ENCODE measurements at regions not wholly inside any gene's neighbourhood (a gene's known extent, or its start where the extent isn't known, plus 50 kb on each side); places are given as distances from the start of the nearest gene placed in this dataset.

DNA sequence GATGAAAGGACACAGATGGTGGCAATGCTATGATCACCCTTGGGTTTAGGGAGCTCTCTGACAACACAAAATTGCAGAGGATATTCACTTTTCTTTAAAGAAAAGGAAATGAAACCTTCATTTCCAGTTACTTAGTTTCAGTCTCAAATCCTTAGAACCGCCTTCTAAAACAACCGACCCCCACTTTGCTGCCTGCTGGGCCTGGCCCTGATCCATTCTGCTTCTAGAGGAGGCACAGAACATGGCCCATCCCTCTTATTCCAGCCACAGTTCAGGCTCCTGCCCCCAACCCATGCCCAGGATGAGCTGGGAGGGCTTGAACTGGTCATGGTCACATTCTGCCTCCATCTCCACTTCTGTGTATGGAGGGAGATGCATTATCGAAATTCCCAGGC, 311.6 kb downstream of the EN1 start:
- TF ChIP-seq, protein P1, sequence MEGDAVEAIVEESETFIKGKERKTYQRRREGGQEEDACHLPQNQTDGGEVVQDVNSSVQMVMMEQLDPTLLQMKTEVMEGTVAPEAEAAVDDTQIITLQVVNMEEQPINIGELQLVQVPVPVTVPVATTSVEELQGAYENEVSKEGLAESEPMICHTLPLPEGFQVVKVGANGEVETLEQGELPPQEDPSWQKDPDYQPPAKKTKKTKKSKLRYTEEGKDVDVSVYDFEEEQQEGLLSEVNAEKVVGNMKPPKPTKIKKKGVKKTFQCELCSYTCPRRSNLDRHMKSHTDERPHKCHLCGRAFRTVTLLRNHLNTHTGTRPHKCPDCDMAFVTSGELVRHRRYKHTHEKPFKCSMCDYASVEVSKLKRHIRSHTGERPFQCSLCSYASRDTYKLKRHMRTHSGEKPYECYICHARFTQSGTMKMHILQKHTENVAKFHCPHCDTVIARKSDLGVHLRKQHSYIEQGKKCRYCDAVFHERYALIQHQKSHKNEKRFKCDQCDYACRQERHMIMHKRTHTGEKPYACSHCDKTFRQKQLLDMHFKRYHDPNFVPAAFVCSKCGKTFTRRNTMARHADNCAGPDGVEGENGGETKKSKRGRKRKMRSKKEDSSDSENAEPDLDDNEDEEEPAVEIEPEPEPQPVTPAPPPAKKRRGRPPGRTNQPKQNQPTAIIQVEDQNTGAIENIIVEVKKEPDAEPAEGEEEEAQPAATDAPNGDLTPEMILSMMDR (IDR thresholded peaks at IDR 0.05; ENCODE audit: extremely low read depth, insufficient read depth, missing control alignments): no peak
- no peak for DNase-seq (ENCODE audit: low spot score)
- in situ Hi-C loops (cut with MboI; ENCODE audit: low pct_unique_long_range_greater_than_20kb, low sequenced_read_pairs, unreplicated experiment): no loop called here

DNA sequence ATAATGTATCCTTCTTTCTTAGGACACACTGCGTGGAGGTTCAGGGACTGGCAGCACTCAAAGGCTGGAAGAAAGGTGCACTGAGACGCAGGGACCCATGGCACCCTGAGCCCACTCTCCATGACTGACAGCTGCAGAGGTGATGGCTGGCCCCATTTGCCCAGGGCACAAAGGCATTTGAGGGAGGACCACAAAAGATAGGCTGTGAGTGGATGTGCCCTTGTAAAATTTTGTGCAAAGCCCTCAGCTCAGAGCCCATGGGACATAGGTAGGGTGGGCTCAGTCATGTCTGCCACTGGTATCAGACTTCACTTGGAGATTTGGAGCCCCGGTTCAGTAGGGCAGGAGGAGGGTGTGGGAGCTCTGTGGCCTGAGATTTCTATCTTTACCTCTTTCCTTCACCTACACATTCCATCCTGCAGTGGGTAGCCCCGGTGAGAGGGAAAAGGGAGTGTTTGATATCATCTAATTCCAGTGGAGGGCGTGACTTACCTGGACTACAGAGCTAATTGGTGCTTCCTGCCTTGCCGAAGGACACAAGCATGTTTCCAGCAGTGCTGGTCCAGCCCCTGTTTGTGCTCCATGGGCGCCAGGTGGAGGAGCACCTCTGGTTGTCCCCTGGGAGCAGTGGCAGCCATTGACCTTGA, 312.2 kb downstream of the EN1 start:
- no peak for DNase-seq (ENCODE audit: low spot score)
- in situ Hi-C loops (cut with MboI; ENCODE audit: low pct_unique_long_range_greater_than_20kb, low sequenced_read_pairs, unreplicated experiment): no loop called here

DNA sequence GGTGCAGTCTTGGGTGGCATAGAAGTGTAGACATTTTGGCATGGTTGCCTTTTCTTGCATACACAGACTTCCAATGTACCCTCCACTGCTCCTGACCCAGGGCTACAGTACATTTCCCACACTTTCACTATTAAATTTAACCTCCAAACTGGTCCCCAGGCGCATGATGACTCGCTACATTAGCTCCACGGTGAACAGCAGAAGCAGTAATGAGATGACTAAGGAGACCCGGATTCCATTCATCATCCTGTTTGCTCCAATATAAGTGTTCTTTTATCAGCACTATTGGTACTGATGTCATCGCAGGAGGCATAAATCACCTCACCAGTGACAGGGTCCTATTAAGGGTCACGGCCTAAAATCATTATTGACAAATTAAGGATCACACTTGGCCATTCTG, 316.5 kb downstream of the EN1 start:
- in situ Hi-C loops (cut with MboI; ENCODE audit: low pct_unique_long_range_greater_than_20kb, low sequenced_read_pairs, unreplicated experiment): no loop called here
- DNase-seq (ENCODE audit: low spot score): no peak
- TF ChIP-seq, protein P1 (IDR thresholded peaks at IDR 0.05; ENCODE audit: extremely low read depth, insufficient read depth, missing control alignments): no peak

More for the DNA sequence above, 312.2 kb downstream of the EN1 start:
- TF ChIP-seq, protein P1 (IDR thresholded peaks at IDR 0.05; ENCODE audit: extremely low read depth, insufficient read depth, missing control alignments): no peak

DNA sequence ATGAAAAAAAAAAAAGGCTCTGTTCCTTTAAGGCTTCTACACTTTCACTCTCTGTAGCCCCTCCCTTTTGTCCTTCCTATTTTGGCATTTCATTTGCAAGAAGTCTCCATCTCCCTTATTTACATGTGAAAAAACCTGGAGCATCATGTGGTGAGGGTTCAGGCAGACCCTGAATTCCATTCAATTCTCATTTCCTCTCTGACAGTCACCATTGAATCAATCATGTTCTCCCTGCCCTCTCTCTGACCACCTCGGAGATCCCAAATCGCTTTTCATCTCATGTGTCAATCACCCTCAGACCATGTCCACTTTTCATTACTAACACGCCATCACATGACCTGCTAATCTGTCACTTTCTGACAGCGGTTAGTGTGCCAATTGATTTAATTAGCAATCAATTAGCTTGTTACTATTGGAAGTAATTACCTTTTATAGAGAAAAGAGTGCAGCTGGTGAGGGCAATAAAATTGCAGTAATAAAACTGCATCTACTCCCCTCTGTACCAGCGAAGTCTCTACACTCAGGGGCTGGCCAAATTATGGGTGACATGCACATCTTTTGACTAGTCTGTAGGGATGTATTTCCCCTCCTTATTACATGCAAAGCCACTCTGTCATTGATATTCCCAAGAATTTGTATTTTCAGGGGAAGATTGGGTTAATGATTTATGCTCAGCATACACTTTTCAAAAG, 317.4 kb downstream of the EN1 start:
- DNase-seq (ENCODE audit: low spot score): no peak
- in situ Hi-C loops (cut with MboI; ENCODE audit: low pct_unique_long_range_greater_than_20kb, low sequenced_read_pairs, unreplicated experiment): no loop called here
- TF ChIP-seq, protein P1 (IDR thresholded peaks at IDR 0.05; ENCODE audit: extremely low read depth, insufficient read depth, missing control alignments): no peak

DNA sequence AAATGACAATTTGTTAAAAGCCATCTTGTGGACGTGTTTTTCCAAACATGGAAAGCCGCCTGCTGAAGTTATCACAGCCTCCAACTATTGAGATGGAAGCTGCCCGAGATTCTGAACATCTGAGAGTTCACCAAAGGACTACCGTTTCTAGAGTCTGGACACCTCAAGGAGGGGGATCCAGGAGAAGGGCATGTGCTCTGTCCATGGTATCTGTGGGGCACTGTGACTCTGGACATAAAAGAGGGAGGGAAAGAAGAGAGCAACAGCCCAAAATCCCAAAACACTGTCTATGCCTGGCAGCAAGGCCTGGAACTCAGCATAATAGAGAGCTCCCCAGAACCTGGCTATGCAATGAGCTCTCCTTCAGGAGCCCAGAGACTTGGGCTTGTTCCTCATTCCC, 319.9 kb downstream of the EN1 start:
- no peak for DNase-seq (ENCODE audit: low spot score)
- TF ChIP-seq, protein P1 (IDR thresholded peaks at IDR 0.05; ENCODE audit: extremely low read depth, insufficient read depth, missing control alignments): no peak
- in situ Hi-C loops (cut with MboI; ENCODE audit: low pct_unique_long_range_greater_than_20kb, low sequenced_read_pairs, unreplicated experiment): no loop called here

DNA sequence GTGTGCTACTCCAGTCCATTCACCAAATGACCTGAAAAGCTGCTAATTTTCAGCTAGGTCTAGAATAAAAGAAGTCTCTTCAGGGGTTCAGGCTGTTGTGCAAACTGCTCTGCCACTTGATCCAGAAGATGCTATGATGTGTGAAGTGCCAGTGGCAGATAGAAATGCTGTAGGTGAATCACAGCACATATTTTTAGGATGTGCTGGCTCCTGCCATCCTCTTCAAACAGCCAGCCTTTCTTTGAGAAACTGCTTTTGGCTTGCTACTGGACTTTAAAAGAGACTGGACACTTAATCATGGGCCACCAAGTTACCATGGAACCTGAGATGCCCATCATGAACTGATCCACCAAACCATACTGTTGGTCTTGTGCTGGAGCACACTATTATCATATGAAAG, 322.1 kb downstream of the EN1 start:
- in situ Hi-C loops (cut with MboI; ENCODE audit: low pct_unique_long_range_greater_than_20kb, low sequenced_read_pairs, unreplicated experiment): no loop called here
- TF ChIP-seq, protein P1 (IDR thresholded peaks at IDR 0.05; ENCODE audit: extremely low read depth, insufficient read depth, missing control alignments): no peak

More for the DNA sequence above, 322.1 kb downstream of the EN1 start:
- DNase-seq (ENCODE audit: low spot score): no peak

Measured in GM13977 (cell line).